ENCODE measurements at regions not wholly inside any gene's neighbourhood (a gene's known extent, or its start where the extent isn't known, plus 50 kb on each side); places are given as distances from the start of the nearest gene placed in this dataset.
A peak's percentile ranks its signal among the peaks of the same experiment; 100 is the strongest.
"Not testable (repeated sequence)": the region's sequence is repeated elsewhere in the genome, so short reads cannot be mapped to it uniquely, and the experiment has no call there.

- DNase-seq (ENCODE audit: insufficient read length, low spot score), result no peak
- no peak for FAIRE-seq
These were observed 73.0 kb upstream of the EPCAM start for GRCh38 chr2:47295981-47296635.

GRCh38 chr2:47295131-47295980, 73.8 kb upstream of the EPCAM start:
- DNase-seq (ENCODE audit: insufficient read length, low spot score) (no peak), FAIRE-seq (no peak)

- DNase-seq (ENCODE audit: insufficient read length, low spot score) (no peak), FAIRE-seq (no peak)
These were observed 75.1 kb upstream of the EPCAM start for GRCh38 chr2:47293976-47294375.

- DNase-seq (ENCODE audit: insufficient read length, low spot score) (no peak), FAIRE-seq (no peak)
These were observed 80.2 kb upstream of the EPCAM start for GRCh38 chr2:47288864-47289263.

GRCh38 chr2:47283659-47284058, 85.5 kb upstream of the EPCAM start:
- no peak for FAIRE-seq
- no peak for DNase-seq (ENCODE audit: insufficient read length, low spot score)

- DNase-seq (ENCODE audit: insufficient read length, low spot score) (no peak), FAIRE-seq (no peak)
These were observed 86.4 kb upstream of the EPCAM start for GRCh38 chr2:47282621-47283272.

GRCh38 chr2:47279525-47279924, 89.6 kb upstream of the EPCAM start:
- DNase-seq (ENCODE audit: insufficient read length, low spot score); FAIRE-seq: not testable (repeated sequence)

- no peak for FAIRE-seq
- no peak for DNase-seq (ENCODE audit: insufficient read length, low spot score)
These were observed 91.1 kb upstream of the EPCAM start for GRCh38 chr2:47277987-47278386.

GRCh38 chr2:47277187-47277586, 91.9 kb upstream of the EPCAM start:
- DNase-seq (ENCODE audit: insufficient read length, low spot score), result no peak
- FAIRE-seq, result no peak

GRCh38 chr2:47276061-47276460, 93.0 kb upstream of the EPCAM start:
- FAIRE-seq (no peak), DNase-seq (ENCODE audit: insufficient read length, low spot score) (no peak)

GRCh38 chr2:47274054-47274782, 94.9 kb upstream of the EPCAM start:
- no peak for FAIRE-seq
- peak; percentile 27 for DNase-seq (ENCODE audit: insufficient read length, low spot score)

- FAIRE-seq, result no peak
These were observed 96.0 kb upstream of the EPCAM start for GRCh38 chr2:47272905-47273758.

GRCh38 chr2:47272031-47272864, 95.9 kb upstream of the CALM2 start:
- FAIRE-seq, result peak; percentile 23
- peak; percentile 81 for DNase-seq (ENCODE audit: insufficient read length, low spot score)

More at GRCh38 chr2:47272905-47273758, 96.0 kb upstream of the EPCAM start:
- no peak for DNase-seq (ENCODE audit: insufficient read length, low spot score)

GRCh38 chr2:47271054-47272000, 95.0 kb upstream of the CALM2 start:
- no peak for FAIRE-seq
- no peak for DNase-seq (ENCODE audit: insufficient read length, low spot score)

- DNase-seq (ENCODE audit: insufficient read length, low spot score) (no peak), FAIRE-seq (no peak)
These were observed 94.1 kb upstream of the CALM2 start for GRCh38 chr2:47270421-47270820.

GRCh38 chr2:47269316-47270232, 93.3 kb upstream of the CALM2 start:
- DNase-seq (ENCODE audit: insufficient read length, low spot score) (peak; percentile 87), FAIRE-seq (no peak)

GRCh38 chr2:47267711-47268086, 91.4 kb upstream of the CALM2 start:
- FAIRE-seq, result no peak

More at GRCh38 chr2:47267711-47268086, 91.4 kb upstream of the CALM2 start:
- no peak for DNase-seq (ENCODE audit: insufficient read length, low spot score)
